ENCODE measurements at regions not wholly inside any gene's neighbourhood (a gene's known extent, or its start where the extent isn't known, plus 50 kb on each side); places are given as distances from the start of the nearest gene placed in this dataset.

DNA sequence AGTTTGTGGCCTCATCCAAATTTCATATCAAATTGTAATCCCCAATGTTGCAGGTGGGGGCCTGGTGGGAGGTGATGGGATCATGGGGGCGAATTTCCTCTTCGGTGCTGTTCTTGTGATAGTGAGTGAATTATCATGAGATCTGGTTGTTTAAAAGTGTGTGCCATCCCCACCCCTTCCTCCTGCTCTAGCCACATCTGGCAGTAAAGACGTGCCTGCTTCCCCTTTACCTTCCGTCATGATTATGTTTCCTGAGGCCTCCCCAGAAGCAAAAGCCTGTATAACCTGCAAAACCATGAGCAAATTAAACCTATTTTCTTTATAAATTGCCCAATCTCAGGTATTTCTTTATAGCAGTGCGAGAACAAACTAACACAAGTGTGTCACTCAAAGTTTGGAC, 71.0 kb upstream of the MOCS2 start:
- no peak overlapping the region for H3K9ac ChIP-seq (ENCODE audit: insufficient read depth, low read length, poor library complexity, severe bottlenecking)
- 5% methylated on average over 2 of the region's 5 CpGs for WGBS (ENCODE audit: insufficient coverage)
- Mint-ChIP-seq H3K4me3 (no peak overlapping the region), H3K9me3 (peaks cover 1 to 8% (median 3%) of the 10 kb centered on the region in 7 donors), H3K27me3 (ENCODE audit: low read depth in 3 of 3) (no peaks in the 10 kb centered on the region), H3K4me1 (peaks cover 7% of the 10 kb centered on the region), H3K27ac (no peak overlapping the region), H3K36me3 (no peaks in the 10 kb centered on the region)
- H4K20me1 ChIP-seq (ENCODE audit: insufficient read depth, low read length) = no peaks in the 10 kb centered on the region
- DNase-seq = no peak
- intact Hi-C loops (cut with micrococcal nuclease) = no loop called here
- H3K27me3 ChIP-seq (ENCODE audit: control insufficient read depth in 2 of 2, insufficient read depth in 2 of 2, low read length in 2 of 2) = no peaks in the 10 kb centered on the region
- no peaks in the 10 kb centered on the region for H3K79me2 ChIP-seq (ENCODE audit: insufficient read depth, low read length)
- H3K4me2 ChIP-seq (replicated peaks; ENCODE audit: extremely low read depth, low read length, poor library complexity, severe bottlenecking) = no peak overlapping the region
- H3K27ac ChIP-seq (ENCODE audit: low read depth in 1 of 2, low read length in 2 of 2) = no peak overlapping the region
- H2AFZ ChIP-seq (ENCODE audit: insufficient read depth, low read depth, low read length, poor library complexity, severe bottlenecking) = no peak overlapping the region
- peaks cover 0 to under 1% of the 10 kb centered on the region in 2 donors for H3K9me3 ChIP-seq (replicated peaks in 1 of 2; ENCODE audit: control insufficient read depth in 1 of 2, insufficient read depth in 1 of 2, low read length in 2 of 2)
- H3K36me3 ChIP-seq (replicated peaks in 1 of 2; ENCODE audit: control insufficient read depth in 1 of 2, insufficient read depth in 2 of 2, low read length in 2 of 2) = no peaks in the 10 kb centered on the region
- TF ChIP-seq, protein P1, sequence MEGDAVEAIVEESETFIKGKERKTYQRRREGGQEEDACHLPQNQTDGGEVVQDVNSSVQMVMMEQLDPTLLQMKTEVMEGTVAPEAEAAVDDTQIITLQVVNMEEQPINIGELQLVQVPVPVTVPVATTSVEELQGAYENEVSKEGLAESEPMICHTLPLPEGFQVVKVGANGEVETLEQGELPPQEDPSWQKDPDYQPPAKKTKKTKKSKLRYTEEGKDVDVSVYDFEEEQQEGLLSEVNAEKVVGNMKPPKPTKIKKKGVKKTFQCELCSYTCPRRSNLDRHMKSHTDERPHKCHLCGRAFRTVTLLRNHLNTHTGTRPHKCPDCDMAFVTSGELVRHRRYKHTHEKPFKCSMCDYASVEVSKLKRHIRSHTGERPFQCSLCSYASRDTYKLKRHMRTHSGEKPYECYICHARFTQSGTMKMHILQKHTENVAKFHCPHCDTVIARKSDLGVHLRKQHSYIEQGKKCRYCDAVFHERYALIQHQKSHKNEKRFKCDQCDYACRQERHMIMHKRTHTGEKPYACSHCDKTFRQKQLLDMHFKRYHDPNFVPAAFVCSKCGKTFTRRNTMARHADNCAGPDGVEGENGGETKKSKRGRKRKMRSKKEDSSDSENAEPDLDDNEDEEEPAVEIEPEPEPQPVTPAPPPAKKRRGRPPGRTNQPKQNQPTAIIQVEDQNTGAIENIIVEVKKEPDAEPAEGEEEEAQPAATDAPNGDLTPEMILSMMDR (IDR thresholded peaks at IDR 0.05) = no peak
- H3K4me1 ChIP-seq (ENCODE audit: control insufficient read depth in 1 of 2, insufficient read depth in 2 of 2, low read length in 2 of 2) = no peaks in the 10 kb centered on the region
- no peak overlapping the region for H3K4me3 ChIP-seq (replicated peaks in 1 of 3; ENCODE audit: low read depth in 2 of 3, low read length in 3 of 3)

GRCh38 chr5:53180991-53181390, 71.4 kb upstream of the MOCS2 start:
- Histone ChIP-seq H3K27ac (ENCODE audit: low read depth in 1 of 2, low read length in 2 of 2) (no peak overlapping the region), H3K36me3 (replicated peaks in 1 of 2; ENCODE audit: control insufficient read depth in 1 of 2, insufficient read depth in 2 of 2, low read length in 2 of 2) (no peaks in the 10 kb centered on the region), H3K9ac (ENCODE audit: insufficient read depth, low read length, poor library complexity, severe bottlenecking) (no peak overlapping the region), H3K4me3 (replicated peaks in 1 of 3; ENCODE audit: low read depth in 2 of 3, low read length in 3 of 3) (no peak overlapping the region), H4K20me1 (ENCODE audit: insufficient read depth, low read length) (no peaks in the 10 kb centered on the region), H3K27me3 (ENCODE audit: control insufficient read depth in 2 of 2, insufficient read depth in 2 of 2, low read length in 2 of 2) (no peaks in the 10 kb centered on the region), H3K4me1 (ENCODE audit: control insufficient read depth in 1 of 2, insufficient read depth in 2 of 2, low read length in 2 of 2) (no peaks in the 10 kb centered on the region), H3K79me2 (ENCODE audit: insufficient read depth, low read length) (no peaks in the 10 kb centered on the region), H3K4me2 (replicated peaks; ENCODE audit: extremely low read depth, low read length, poor library complexity, severe bottlenecking) (no peak overlapping the region), H2AFZ (ENCODE audit: insufficient read depth, low read depth, low read length, poor library complexity, severe bottlenecking) (no peak overlapping the region), H3K9me3 (replicated peaks in 1 of 2; ENCODE audit: control insufficient read depth in 1 of 2, insufficient read depth in 1 of 2, low read length in 2 of 2) (no peaks in the 10 kb centered on the region)
- Mint-ChIP-seq H3K27ac (no peak overlapping the region), H3K4me1 (peaks cover 7% of the 10 kb centered on the region), H3K36me3 (no peaks in the 10 kb centered on the region), H3K4me3 (no peak overlapping the region), H3K27me3 (ENCODE audit: low read depth in 3 of 3) (no peaks in the 10 kb centered on the region), H3K9me3 (peaks cover 0 to 7% (median 3%) of the 10 kb centered on the region in 7 donors)
- no peak for DNase-seq
- intact Hi-C loops (cut with micrococcal nuclease) = no loop called here
- TF ChIP-seq, protein P1 (IDR thresholded peaks at IDR 0.05) = no peak
- WGBS (ENCODE audit: insufficient coverage) = no CpG with 5 or more reads among the region's 1 CpG

All from CD14-positive monocyte (primary cell).